ENCODE measurements at regions not wholly inside any gene's neighbourhood (a gene's known extent, or its start where the extent isn't known, plus 50 kb on each side); places are given as distances from the start of the nearest gene placed in this dataset.
"Not testable (repeated sequence)": the region's sequence is repeated elsewhere in the genome, so short reads cannot be mapped to it uniquely, and the experiment has no call there.

DNA sequence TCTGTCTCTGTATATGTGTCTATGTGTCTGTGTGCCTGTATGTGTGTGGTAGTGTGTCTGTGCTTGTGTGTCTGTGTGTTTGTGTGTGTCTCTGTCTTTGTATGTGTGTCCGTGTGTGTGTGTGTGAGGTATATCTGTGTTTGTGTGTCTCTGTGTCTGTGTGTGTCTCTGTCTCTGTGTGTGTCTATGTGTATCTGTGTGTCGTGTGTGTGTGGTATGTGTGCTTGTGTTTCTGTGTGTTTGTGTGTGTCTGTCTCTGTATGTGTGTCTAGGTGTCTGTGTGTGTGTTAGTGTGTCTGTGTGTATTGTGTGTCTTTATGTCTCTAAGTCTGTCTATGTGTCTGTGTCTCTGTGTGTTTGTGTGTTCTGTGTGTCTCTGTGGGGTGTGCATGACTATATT, 158.6 kb downstream of the TMEM121 start:
- POLR2A ChIA-PET, result no interaction called here
- no peak overlapping the region for H3K4me3 ChIP-seq (replicated peaks in 1 of 3; ENCODE audit: insufficient read depth in 1 of 3, low read depth in 1 of 3, low read length in 3 of 3)
- DNase-seq (ENCODE audit: low read depth, low spot score) (no peak), FAIRE-seq (no peak)
- no peak overlapping the region for H3K27ac ChIP-seq (ENCODE audit: insufficient read depth, low read depth, low read length)
- H4K20me1 ChIP-seq (replicated peaks; ENCODE audit: control insufficient read depth, extremely low read depth, insufficient read depth, low read length), result no peaks in the 10 kb centered on the region
- TF ChIP-seq JUN (IDR thresholded peaks at IDR 0.05; ENCODE audit: borderline replicate concordance, insufficient read depth, insufficient read length, low read depth) (no peak), GATA2 (IDR thresholded peaks at IDR 0.05; ENCODE audit: insufficient read depth, insufficient read length, low read depth, low read length) (no peak), MYC (IDR thresholded peaks at IDR 0.05; ENCODE audit: low read depth, low read length) (no peak), EZH2 (IDR thresholded peaks at IDR 0.05; ENCODE audit: borderline replicate concordance, low read depth, low read length, severe bottlenecking) (no peak), FOS (IDR thresholded peaks at IDR 0.05; ENCODE audit: borderline replicate concordance, insufficient read depth, low read length) (no peak)
- TF ChIP-seq, protein P1, sequence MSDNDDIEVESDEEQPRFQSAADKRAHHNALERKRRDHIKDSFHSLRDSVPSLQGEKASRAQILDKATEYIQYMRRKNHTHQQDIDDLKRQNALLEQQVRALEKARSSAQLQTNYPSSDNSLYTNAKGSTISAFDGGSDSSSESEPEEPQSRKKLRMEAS (IDR thresholded peaks at IDR 0.05; ENCODE audit: insufficient read depth, insufficient read length), result no peak
- TF ChIP-seq, protein P2, sequence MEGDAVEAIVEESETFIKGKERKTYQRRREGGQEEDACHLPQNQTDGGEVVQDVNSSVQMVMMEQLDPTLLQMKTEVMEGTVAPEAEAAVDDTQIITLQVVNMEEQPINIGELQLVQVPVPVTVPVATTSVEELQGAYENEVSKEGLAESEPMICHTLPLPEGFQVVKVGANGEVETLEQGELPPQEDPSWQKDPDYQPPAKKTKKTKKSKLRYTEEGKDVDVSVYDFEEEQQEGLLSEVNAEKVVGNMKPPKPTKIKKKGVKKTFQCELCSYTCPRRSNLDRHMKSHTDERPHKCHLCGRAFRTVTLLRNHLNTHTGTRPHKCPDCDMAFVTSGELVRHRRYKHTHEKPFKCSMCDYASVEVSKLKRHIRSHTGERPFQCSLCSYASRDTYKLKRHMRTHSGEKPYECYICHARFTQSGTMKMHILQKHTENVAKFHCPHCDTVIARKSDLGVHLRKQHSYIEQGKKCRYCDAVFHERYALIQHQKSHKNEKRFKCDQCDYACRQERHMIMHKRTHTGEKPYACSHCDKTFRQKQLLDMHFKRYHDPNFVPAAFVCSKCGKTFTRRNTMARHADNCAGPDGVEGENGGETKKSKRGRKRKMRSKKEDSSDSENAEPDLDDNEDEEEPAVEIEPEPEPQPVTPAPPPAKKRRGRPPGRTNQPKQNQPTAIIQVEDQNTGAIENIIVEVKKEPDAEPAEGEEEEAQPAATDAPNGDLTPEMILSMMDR (IDR thresholded peaks at IDR 0.05; ENCODE audit: extremely low read depth in 1 of 2, insufficient read depth in 1 of 2, low read depth in 1 of 2, low read length in 2 of 2), result no peak
- intact Hi-C loops (cut with micrococcal nuclease), result no loop called here
- no peak overlapping the region for H3K9ac ChIP-seq (replicated peaks; ENCODE audit: extremely low read depth, insufficient read depth, low read length)
- no peaks in the 10 kb centered on the region for H3K4me1 ChIP-seq (ENCODE audit: control insufficient read depth, extremely low read depth, insufficient read depth, low read length)
- no peaks in the 10 kb centered on the region for H3K36me3 ChIP-seq (ENCODE audit: control insufficient read depth in 2 of 2, extremely low read depth in 1 of 2, insufficient read depth in 2 of 2, low read length in 2 of 2)
- dilution Hi-C loops (cut with MboI; ENCODE audit: extremely low pct_ligation_motif_present, low sequenced_read_pairs), result no loop called here
- BruUV-seq (replicated peaks), result no TSS peak
- CTCF ChIA-PET, result no interaction called here
- no peaks in the 10 kb centered on the region for H3K27me3 ChIP-seq (ENCODE audit: control insufficient read depth in 2 of 2, insufficient read depth in 2 of 2, low read length in 2 of 2)
- no peaks in the 10 kb centered on the region for H3K9me1 ChIP-seq (replicated peaks; ENCODE audit: control insufficient read depth, extremely low read depth, insufficient read depth, low read length)
- no peaks in the 10 kb centered on the region for H3K9me3 ChIP-seq (replicated peaks; ENCODE audit: control insufficient read depth, insufficient read depth, low read length)
- no peak overlapping the region for H3K4me2 ChIP-seq (ENCODE audit: insufficient read depth, low read length)
- H3K79me2 ChIP-seq (ENCODE audit: control insufficient read depth, insufficient read depth, low read length), result no peaks in the 10 kb centered on the region
- no peak overlapping the region for H2AFZ ChIP-seq (ENCODE audit: low read depth, low read length)

DNA sequence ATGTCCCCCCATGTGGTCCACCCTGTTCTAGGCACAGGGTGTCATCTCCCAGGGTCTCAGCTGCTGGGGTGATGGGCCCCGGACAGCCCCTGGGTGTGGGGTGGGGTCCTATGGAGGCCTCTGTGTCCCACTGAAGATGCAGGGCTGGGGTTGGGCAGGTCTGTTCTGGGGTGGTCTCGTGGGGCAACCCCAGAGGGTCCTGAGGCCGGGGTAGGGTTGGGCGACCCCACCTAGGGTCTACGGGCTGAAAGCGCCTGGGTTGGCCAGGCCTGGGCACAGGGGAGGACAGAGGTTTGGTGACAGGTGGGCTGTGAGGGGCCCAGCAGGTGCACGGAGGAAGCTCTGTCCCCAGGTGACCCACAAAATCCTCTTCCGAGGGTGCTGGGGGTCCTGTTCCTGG, 159.2 kb downstream of the TMEM121 start:
- H3K27me3 ChIP-seq (ENCODE audit: control insufficient read depth in 2 of 2, insufficient read depth in 2 of 2, low read length in 2 of 2); H3K27ac ChIP-seq (ENCODE audit: insufficient read depth, low read depth, low read length); H3K4me2 ChIP-seq (ENCODE audit: insufficient read depth, low read length); H3K9me1 ChIP-seq (replicated peaks; ENCODE audit: control insufficient read depth, extremely low read depth, insufficient read depth, low read length); H2AFZ ChIP-seq (ENCODE audit: low read depth, low read length); CTCF ChIA-PET; H3K4me1 ChIP-seq (ENCODE audit: control insufficient read depth, extremely low read depth, insufficient read depth, low read length); POLR2A ChIA-PET; DNase-seq (ENCODE audit: low read depth, low spot score); H4K20me1 ChIP-seq (replicated peaks; ENCODE audit: control insufficient read depth, extremely low read depth, insufficient read depth, low read length); FAIRE-seq; BruUV-seq (replicated peaks); H3K4me3 ChIP-seq (replicated peaks in 1 of 3; ENCODE audit: insufficient read depth in 1 of 3, low read depth in 1 of 3, low read length in 3 of 3); H3K9ac ChIP-seq (replicated peaks; ENCODE audit: extremely low read depth, insufficient read depth, low read length); H3K79me2 ChIP-seq (ENCODE audit: control insufficient read depth, insufficient read depth, low read length); H3K36me3 ChIP-seq (ENCODE audit: control insufficient read depth in 2 of 2, extremely low read depth in 1 of 2, insufficient read depth in 2 of 2, low read length in 2 of 2); H3K9me3 ChIP-seq (replicated peaks; ENCODE audit: control insufficient read depth, insufficient read depth, low read length); intact Hi-C loops (cut with micrococcal nuclease); dilution Hi-C loops (cut with MboI; ENCODE audit: extremely low pct_ligation_motif_present, low sequenced_read_pairs): not testable (repeated sequence)

DNA sequence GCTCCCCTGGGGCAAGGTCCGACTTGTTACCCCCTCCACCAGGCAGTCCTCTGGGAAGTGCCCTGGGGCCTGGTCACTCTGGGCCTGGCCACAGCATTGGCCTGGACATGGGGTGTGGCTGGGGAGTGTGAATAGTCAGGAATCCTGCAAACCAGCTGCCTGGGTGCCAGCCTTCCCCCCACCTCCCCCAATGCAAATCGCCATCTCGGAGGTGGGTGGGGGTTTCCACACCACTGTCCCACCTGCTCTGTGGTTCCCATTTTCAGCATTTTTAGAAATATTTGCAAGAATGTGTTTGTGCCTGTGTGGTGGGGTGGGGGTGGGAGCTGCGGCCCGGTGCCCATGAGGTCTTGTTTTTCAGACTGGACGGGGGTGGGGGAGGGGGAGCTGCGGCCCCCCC, 159.7 kb downstream of the TMEM121 start:
- intact Hi-C loops (cut with micrococcal nuclease); H3K4me1 ChIP-seq (ENCODE audit: control insufficient read depth, extremely low read depth, insufficient read depth, low read length); H3K27ac ChIP-seq (ENCODE audit: insufficient read depth, low read depth, low read length); H3K9ac ChIP-seq (replicated peaks; ENCODE audit: extremely low read depth, insufficient read depth, low read length); dilution Hi-C loops (cut with MboI; ENCODE audit: extremely low pct_ligation_motif_present, low sequenced_read_pairs); POLR2A ChIA-PET; H3K9me1 ChIP-seq (replicated peaks; ENCODE audit: control insufficient read depth, extremely low read depth, insufficient read depth, low read length); BruUV-seq (replicated peaks); H3K4me2 ChIP-seq (ENCODE audit: insufficient read depth, low read length); H3K79me2 ChIP-seq (ENCODE audit: control insufficient read depth, insufficient read depth, low read length); H3K9me3 ChIP-seq (replicated peaks; ENCODE audit: control insufficient read depth, insufficient read depth, low read length); FAIRE-seq; H3K27me3 ChIP-seq (ENCODE audit: control insufficient read depth in 2 of 2, insufficient read depth in 2 of 2, low read length in 2 of 2); H2AFZ ChIP-seq (ENCODE audit: low read depth, low read length); H4K20me1 ChIP-seq (replicated peaks; ENCODE audit: control insufficient read depth, extremely low read depth, insufficient read depth, low read length); DNase-seq (ENCODE audit: low read depth, low spot score); CTCF ChIA-PET; H3K4me3 ChIP-seq (replicated peaks in 1 of 3; ENCODE audit: insufficient read depth in 1 of 3, low read depth in 1 of 3, low read length in 3 of 3); H3K36me3 ChIP-seq (ENCODE audit: control insufficient read depth in 2 of 2, extremely low read depth in 1 of 2, insufficient read depth in 2 of 2, low read length in 2 of 2): not testable (repeated sequence)

All from endothelial cell of umbilical vein (primary cell).